ENCODE measurements at regions not wholly inside any gene's neighbourhood (a gene's known extent, or its start where the extent isn't known, plus 50 kb on each side); places are given as distances from the start of the nearest gene placed in this dataset.

- H3K4me3 Mint-ChIP-seq = no peak overlapping the region
- no peaks in the 10 kb centered on the region for H3K79me2 ChIP-seq (ENCODE audit: insufficient read depth, low read length)
- no peak overlapping the region for H2AK5ac ChIP-seq (ENCODE audit: insufficient read length, low read length)
- H2BK5ac ChIP-seq (ENCODE audit: insufficient read length, low read length) = no peak overlapping the region
- H3K4me2 ChIP-seq (ENCODE audit: insufficient read depth, insufficient read length, low read length) = no peak overlapping the region
- H3K36me3 Mint-ChIP-seq (ENCODE audit: insufficient read depth in 1 of 3, low read depth in 3 of 3) = no peaks in the 10 kb centered on the region; a peak in 1 of 7 replicates
- no peak for DNase-seq
- no CpG with 5 or more reads among the region's 4 CpGs for WGBS (ENCODE audit: extremely low coverage, insufficient read length, low lambda C conversion rate)
- no peaks in the 10 kb centered on the region for H3K79me1 ChIP-seq (ENCODE audit: insufficient read depth, low read depth, low read length, poor library complexity, severe bottlenecking)
- TF ChIP-seq CTCF (conservative IDR thresholded peaks at IDR 0.05) = no peak
- H3K56ac ChIP-seq (ENCODE audit: insufficient read length, low read depth, low read length) = no peak overlapping the region
- no peaks in the 10 kb centered on the region for H3K23me2 ChIP-seq (ENCODE audit: insufficient read length, low read depth, low read length, poor library complexity, severe bottlenecking)
- H4K5ac ChIP-seq (ENCODE audit: insufficient read length, low read depth, low read length) = no peak overlapping the region
- H3K18ac ChIP-seq (ENCODE audit: insufficient read length, low read depth, low read length) = no peak overlapping the region
- H3K4me1 ChIP-seq (ENCODE audit: insufficient read depth, low read length) = no peaks in the 10 kb centered on the region
- H3K27me3 Mint-ChIP-seq (ENCODE audit: low read depth) = peaks cover 1% of the 10 kb centered on the region
- no peak overlapping the region for H4K8ac ChIP-seq (replicated peaks; ENCODE audit: insufficient read length, low read depth, low read length)
- no peaks in the 10 kb centered on the region for H3K9me3 Mint-ChIP-seq
- no peak overlapping the region for H2BK20ac ChIP-seq (ENCODE audit: low read depth, low read length, poor library complexity, severe bottlenecking)
- no peaks in the 10 kb centered on the region; a peak in 1 of 4 replicates for H3K4me1 Mint-ChIP-seq
- H3K27me3 ChIP-seq (ENCODE audit: insufficient read depth, low read length) = no peaks in the 10 kb centered on the region
- H3K14ac ChIP-seq (ENCODE audit: insufficient read depth, low read length) = no peak overlapping the region
- H4K20me1 ChIP-seq (ENCODE audit: control insufficient read depth, insufficient read depth, insufficient read length) = no peaks in the 10 kb centered on the region
- H3K23ac ChIP-seq (ENCODE audit: insufficient read length, low read depth, low read length) = no peak overlapping the region
- H3K9me3 ChIP-seq (ENCODE audit: control insufficient read depth, low read depth, low read length) = no peaks in the 10 kb centered on the region
- no peak overlapping the region for H2BK12ac ChIP-seq (ENCODE audit: insufficient read length, low read depth, low read length)
- H3K4ac ChIP-seq (ENCODE audit: low read depth, low read length) = no peak overlapping the region
- H3T11ph ChIP-seq (ENCODE audit: low read length) = no peak overlapping the region
- no peak overlapping the region for H4K91ac ChIP-seq (ENCODE audit: insufficient read length, low read depth, low read length)
- H2BK15ac ChIP-seq (ENCODE audit: low read depth, low read length) = no peak overlapping the region
- no peak overlapping the region for H3K9ac ChIP-seq (ENCODE audit: extremely low read depth, insufficient read length, low read length)
- H3K27ac ChIP-seq (ENCODE audit: insufficient read length, low read depth, low read length) = no peak overlapping the region
- H2AFZ ChIP-seq (ENCODE audit: low read length) = no peak overlapping the region
- H3K27ac Mint-ChIP-seq = no peak overlapping the region
- H2BK120ac ChIP-seq (ENCODE audit: low read depth, low read length, poor library complexity, severe bottlenecking) = no peak overlapping the region
Measured at GRCh38 chr21:35849144-35849543, 211.2 kb downstream of the SETD4 start.

Data from H9 (cell line).